Epidermal melanocyte (primary cell): ENCODE measurements at regions not wholly inside any gene's neighbourhood (a gene's known extent, or its start where the extent isn't known, plus 50 kb on each side); places are given as distances from the start of the nearest gene placed in this dataset.
"Not testable (repeated sequence)": the region's sequence is repeated elsewhere in the genome, so short reads cannot be mapped to it uniquely, and the experiment has no call there.

Experiments
- DNase-seq: peaks from one replicate; pipeline ENCODE4 v3.0.0; 2011; ENCODE audit warnings: low spot score; ENCODE audit not compliant: insufficient read length

GRCh38 chr10:3972460-3973301, 187.7 kb upstream of the KLF6 start:
- DNase-seq, result no peak

GRCh38 chr10:3971713-3972112, 186.7 kb upstream of the KLF6 start:
- DNase-seq, result no peak

- DNase-seq, result no peak
Measured at GRCh38 chr10:3969876-3970666, 185.1 kb upstream of the KLF6 start.

GRCh38 chr10:3968727-3969126, 183.7 kb upstream of the KLF6 start:
- no peak for DNase-seq

DNA sequence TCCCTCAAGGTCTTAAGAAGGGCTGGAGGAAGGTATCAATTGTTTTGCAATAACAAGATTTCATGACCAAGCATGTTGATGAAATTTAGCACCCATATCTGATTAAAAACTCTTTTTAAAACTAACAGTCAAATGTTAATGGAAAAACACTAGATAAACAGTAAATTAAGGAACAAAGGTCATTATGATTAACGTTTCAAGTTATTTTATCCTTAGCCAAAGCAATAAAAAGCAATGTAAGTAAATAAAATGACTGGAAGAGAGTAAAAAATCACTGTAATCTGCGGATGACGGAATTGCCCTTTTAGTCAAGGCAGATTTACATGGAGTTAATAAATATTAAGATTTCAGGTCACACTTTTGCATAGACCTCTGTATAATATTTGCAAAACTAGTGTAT, 179.5 kb upstream of the KLF6 start:
- DNase-seq, result no peak

GRCh38 chr10:3963191-3963673, 178.2 kb upstream of the KLF6 start:
- DNase-seq, result no peak

GRCh38 chr10:3961082-3961481, 176.1 kb upstream of the KLF6 start:
- DNase-seq, result no peak

GRCh38 chr10:3960496-3960895, 175.5 kb upstream of the KLF6 start:
- DNase-seq, result no peak

GRCh38 chr10:3959370-3960325, 174.6 kb upstream of the KLF6 start:
- no peak for DNase-seq

- DNase-seq, result no peak
Measured at GRCh38 chr10:3958472-3958996, 173.5 kb upstream of the KLF6 start.

DNA sequence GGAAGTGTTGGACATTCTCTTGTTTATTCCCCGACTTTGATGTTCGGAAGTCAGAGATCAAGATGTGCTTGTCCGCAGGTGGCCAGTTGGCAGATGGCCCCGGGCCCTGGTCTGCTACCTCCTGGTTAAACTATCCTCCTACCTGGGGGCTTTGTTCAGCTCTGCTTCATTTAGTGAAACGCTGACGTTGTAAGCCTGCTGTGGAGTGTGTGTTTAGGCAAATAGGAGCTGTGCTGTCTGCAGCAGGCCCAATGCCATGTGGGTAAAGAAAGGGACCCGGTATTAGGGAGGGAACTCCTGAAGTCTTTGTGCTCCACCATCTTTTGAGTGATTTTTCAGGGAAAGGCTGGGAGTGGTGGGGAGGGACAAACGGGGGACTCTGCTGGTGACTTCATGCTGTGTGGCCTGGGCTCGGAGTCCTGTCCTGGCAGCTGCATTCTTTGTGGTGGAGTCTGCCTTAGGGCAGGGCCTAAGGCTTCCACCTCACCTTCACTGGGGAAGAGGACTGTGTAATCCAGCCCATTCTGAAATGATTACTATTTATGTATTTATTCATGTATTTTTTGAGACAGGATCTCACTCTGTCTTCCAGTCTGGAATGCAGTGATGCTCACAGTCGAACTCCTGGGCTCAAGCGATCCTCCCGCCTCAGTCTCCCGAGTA, 171.1 kb upstream of the KLF6 start:
- DNase-seq, result no peak

GRCh38 chr10:3955493-3955892, 170.5 kb upstream of the KLF6 start:
- no peak for DNase-seq

GRCh38 chr10:3954615-3955014, 169.6 kb upstream of the KLF6 start:
- no peak for DNase-seq

GRCh38 chr10:3954007-3954406, 169.0 kb upstream of the KLF6 start:
- not testable (repeated sequence) for DNase-seq

DNA sequence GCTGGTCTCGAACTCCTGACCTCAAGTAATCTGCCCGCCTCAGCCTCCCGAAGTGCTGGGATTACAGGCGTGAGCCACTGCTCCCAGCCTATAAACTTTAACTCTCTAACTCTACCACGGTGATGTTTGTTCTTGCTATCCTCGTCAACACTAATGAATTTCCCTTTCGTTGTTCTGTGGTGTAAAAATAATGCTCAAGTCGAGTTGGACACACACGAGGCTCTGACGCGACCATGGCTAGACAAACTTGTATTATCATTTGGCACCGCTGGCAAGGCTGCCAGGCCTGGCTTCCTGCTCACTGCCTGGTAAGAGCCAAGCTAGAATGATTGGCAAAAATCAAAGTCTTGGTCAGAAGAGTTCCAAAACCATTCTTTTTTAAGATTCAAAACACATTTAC, 167.0 kb upstream of the KLF6 start:
- DNase-seq, result no peak

DNA sequence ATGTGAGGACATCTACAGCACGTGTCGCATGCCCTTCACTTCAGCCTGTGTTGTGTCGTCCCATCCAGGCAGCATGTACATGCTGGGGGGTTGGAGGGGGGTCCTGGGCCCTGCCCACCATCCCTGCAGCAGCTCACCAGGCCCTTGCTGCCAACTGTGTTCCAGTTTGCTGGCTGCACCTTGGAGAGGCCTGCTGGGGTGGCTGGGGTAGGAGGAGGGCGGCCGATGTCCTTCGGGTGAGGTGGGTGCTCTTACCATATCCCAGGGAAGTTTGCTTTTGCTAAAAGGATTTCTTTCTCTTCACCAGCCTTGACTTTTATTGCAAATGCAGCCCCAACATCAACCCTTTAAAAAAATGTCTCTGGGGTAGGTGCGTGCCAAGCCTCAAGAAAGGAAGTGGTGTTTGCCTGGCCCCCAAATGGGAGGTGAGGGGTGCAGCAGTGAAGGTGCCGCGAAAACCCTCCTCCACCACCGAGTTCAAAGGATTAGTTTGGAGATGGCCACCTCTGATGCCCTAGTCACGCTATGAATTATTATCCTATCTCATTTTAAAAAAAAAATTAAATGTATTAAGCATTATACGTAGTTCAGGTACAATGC, 165.8 kb upstream of the KLF6 start:
- no peak for DNase-seq

DNA sequence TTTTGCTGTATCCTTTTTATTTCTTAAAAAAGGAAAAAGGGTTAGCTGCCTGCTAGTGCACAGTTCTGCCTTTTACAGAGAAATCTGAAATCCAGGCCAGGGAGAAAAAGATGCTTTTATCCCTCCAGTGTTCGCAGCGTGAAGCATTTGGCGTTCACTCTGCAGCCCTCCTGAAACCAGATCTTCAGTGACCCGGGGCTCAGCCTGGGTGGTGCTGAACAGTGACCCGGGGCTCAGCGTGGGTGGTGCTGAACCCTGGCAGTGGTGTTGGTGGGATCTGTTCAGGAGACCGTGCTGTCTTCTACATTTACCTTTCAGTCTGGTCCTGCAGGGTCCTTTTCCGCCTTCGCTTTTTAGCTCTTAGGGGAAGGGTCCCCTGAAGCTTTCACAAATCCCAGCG, 164.7 kb upstream of the KLF6 start:
- no peak for DNase-seq

DNA sequence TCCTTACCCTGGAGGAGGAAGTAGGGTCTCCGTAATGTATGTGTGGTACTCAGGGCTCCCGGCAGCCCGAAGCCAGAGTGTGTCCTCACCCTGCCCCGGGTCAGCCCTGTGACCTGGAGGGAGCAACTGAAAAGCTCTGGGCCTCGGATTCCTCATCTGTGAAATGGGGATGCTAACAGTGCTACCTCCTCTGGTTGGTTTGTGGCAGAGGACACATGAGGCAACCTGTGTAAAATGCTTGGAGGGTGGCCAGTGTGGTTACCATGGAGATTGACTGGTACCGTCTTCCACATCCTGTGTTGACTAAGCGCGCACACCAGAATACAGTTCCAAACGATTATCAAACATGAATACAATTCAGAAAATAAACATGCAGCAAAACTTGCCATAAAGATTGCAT, 163.8 kb upstream of the KLF6 start:
- DNase-seq, result no peak

GRCh38 chr10:3946234-3947229, 161.5 kb upstream of the KLF6 start:
- no peak for DNase-seq
